GM21526 (cell line): ENCODE measurements at regions not wholly inside any gene's neighbourhood (a gene's known extent, or its start where the extent isn't known, plus 50 kb on each side); places are given as distances from the start of the nearest gene placed in this dataset.
"Not testable (repeated sequence)": the region's sequence is repeated elsewhere in the genome, so short reads cannot be mapped to it uniquely, and the experiment has no call there.

Experiments used
- ATAC-seq: cut with Tn5 transposase; IDR thresholded peaks from one replicate; pipeline ENCODE4 v1.9.1; 2021; ENCODE audit warnings: moderate library complexity; ENCODE audit not compliant: unreplicated experiment, low FRiP score

DNA sequence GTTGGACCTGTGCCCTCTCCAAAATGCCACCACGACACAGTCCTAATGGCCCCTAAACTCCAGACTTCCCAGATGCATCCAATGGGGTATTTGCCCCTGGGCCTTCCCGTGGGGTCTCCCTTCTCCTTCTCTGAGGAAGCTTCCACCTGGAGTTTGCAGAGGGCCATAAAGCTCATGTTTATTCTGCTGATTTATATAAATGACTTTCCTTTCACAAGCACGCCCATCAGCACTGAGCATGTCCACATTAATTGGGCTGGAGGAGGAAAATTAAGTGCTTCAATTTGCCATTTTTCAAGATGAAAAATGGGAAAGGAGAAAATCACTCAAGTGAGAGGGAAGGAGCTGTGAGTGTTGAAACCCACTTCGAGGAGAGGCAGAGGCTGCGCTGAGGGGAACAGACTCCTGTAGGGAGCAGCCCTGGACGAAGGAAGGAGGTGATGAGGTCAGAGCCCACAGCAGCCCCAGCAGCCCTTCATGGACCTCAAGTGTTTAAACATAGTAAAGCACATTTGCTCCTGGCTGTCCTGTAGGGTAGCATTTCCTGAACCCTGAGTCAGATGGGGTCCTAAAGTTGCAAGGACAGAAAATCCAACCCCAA, 434.9 kb upstream of the SULF2 start:
- ATAC-seq: no peak

GRCh38 chr20:48219306-48219705, 434.0 kb upstream of the SULF2 start:
- no peak for ATAC-seq

- ATAC-seq: no peak
Measured at GRCh38 chr20:48217190-48217589, 431.9 kb upstream of the SULF2 start.

GRCh38 chr20:48215536-48215935, 430.3 kb upstream of the SULF2 start:
- no peak for ATAC-seq

GRCh38 chr20:48214601-48215000, 429.3 kb upstream of the SULF2 start:
- ATAC-seq: no peak

DNA sequence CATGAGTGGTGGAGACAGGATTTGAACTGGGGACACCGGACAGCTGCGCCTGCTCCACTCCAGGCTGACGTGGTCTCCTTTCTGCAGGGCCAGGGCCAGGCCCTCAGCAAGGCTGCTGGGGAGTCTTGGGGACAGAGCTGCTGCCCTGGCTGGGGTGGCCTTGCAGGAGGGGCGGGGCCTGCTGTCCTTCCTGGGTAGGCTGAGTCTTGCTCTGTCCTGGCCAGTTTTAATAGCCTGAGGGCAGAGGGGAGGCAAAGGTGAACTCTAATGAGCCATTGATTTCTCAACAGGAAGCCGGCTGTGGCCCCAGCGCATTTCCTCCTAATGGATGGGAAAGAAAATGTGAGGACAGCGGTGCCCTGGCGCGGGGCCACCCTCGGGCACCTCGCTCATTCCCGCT, 428.4 kb upstream of the SULF2 start:
- ATAC-seq: not testable (repeated sequence)

DNA sequence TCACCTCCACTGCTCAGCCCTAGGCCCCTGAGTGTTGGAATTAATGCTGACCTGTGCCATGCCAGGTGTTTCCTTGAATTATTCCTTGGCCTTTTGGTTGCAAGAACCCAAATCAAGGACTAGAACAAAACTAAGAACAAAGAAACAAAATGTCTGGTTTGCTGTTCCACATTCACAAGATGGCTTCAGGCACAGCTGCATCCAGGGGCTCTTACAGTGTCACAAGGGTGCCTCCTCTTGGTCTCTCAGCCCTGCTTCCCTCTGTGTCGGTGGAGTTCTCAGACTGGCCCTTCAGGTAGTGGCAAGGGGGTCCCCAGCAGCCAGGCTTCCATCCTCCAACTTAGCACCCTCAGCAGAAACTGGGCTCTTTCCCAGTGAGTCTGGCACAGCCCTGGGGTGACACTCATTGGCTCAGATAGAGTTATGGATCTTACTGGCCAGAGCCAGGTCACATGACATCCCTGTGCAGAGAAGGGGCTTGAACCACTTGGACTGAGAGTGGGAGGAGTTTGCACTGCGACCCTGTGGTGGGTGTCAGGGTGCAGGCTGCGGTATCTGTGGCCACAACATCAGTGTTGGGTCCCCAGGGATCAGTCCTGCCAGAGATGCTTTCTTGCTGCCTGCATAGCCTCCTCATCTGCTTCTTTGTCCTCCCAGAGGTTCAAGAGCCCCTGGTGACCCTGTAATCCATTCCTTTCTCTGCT, 427.7 kb upstream of the SULF2 start:
- no peak for ATAC-seq

- no peak for ATAC-seq
Measured at GRCh38 chr20:48211847-48212246, 426.6 kb upstream of the SULF2 start.

GRCh38 chr20:48211238-48211637, 426.0 kb upstream of the SULF2 start:
- no peak for ATAC-seq

DNA sequence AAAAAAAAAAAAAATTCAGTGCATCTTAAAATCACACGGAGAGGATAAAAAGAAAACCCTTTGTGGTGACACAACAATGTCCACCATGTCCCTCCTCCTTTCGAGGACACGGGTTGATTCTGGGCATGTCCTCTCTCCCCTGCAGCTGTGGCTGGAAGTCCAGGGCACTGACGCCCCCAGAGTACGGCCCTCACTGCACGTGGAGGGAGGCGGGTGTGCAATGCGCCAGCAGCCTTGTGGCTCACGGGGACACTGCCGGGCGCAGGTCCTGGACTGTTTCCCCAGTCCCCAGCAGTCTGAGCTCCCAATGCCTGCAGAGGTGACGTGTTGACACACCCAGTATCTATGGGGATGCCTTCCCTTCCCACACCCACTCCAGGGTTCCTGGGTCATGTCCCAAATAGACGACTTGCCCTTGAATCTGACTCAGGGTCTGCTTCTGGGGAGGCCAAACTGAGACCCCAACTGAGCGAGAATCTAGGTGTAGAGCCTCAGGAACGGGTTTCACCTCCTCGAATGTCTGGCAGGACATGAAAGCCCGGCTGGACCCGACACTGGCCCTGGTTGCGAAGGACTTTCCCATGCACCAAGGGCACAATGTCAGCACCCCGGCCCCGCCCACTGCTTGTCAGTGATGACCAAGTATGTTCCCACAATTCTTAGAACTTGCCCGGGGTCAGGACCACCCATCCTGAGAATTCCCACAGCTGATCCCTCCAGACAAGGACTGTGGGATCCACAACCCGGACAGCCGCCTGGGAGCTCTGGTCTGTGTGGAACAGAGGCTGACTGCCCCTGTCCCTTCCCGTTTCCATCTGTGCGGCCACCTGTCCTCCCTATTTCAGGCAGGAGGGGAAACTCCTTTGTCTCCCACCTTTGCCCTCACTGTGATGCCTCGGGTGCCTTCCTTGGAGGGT, 425.1 kb upstream of the SULF2 start:
- ATAC-seq: no peak

DNA sequence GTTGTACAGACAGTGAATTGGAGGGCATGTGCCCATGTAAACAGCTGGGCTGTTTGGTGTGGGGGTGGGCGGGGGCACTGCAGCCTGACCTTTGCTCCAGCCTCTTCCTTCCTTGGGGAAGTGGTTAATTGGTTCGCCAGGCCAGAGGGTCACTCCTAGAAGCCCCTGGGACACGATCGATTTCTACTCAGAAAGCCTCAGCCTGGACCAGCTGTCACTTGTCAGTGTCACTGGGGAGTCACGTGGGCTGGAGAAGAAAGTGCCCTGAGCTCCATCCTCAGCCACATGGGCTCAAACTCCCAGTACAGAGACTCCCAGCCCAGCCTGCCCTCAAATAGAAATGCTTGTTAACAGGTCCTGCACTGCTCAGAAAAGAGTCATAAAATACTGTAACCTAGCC, 423.8 kb upstream of the SULF2 start:
- ATAC-seq: no peak

DNA sequence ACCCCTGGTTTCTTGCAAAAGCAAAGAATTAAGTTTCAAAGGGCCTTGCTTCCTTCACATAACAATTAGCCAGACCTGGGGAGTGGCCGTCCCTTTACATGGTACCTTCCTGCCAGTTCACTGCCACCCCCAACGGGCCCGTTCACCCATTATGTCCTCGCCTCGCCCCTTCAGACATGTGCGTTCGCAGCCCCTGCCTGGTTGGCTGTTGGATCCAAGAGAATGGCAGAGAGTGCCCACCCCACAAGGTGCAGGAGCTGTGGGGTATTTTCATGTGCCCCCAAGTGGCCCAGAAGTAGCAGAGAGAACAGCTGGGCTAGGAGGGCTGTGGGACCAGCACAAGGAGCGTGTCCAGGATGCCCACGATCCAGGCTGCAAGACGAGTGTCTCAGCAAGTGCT, 422.9 kb upstream of the SULF2 start:
- ATAC-seq: no peak

DNA sequence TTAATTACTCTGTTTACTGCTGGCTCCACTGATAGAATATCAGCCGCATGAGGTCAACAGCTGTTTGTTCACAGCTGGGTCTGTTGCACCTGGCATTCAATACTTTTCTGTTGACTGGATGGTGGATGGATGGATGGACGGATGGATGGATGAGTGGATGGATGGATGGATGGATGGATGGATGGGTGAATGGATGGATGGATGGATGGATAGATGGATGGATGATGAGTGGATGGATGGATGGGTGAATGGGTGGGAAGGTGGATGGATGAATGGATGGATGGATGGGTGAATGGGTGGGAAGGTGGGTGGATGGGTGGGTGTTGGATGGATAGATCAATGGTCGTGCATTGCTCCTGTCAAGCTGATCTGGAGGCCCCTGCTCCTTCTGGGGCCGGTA, 422.2 kb upstream of the SULF2 start:
- ATAC-seq: no peak

DNA sequence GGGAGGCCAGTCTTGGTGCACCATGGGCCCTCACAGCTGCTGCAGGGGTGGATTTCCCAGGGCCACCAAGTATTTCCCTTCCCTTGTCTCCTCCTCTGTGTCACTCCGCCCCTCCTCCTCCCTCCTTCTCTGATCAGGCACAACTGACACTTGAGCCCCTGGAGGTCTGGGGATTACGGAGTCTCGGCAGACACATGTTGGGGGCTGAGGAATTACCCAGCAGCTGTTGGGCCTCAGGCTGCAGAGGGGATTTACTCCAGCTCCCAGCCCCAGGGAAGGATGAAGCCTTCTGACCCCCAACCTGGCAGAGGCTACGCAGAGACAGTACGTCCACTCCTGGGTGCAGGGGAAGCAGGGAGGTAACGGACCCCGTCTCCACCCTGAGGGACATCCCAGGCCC, 420.5 kb upstream of the SULF2 start:
- ATAC-seq: no peak

- ATAC-seq: no peak
Measured at GRCh38 chr20:48205281-48205782, 420.1 kb upstream of the SULF2 start.

- no peak for ATAC-seq
Measured at GRCh38 chr20:48204499-48204898, 419.2 kb upstream of the SULF2 start.

GRCh38 chr20:48203252-48203651, 418.0 kb upstream of the SULF2 start:
- ATAC-seq: no peak

DNA sequence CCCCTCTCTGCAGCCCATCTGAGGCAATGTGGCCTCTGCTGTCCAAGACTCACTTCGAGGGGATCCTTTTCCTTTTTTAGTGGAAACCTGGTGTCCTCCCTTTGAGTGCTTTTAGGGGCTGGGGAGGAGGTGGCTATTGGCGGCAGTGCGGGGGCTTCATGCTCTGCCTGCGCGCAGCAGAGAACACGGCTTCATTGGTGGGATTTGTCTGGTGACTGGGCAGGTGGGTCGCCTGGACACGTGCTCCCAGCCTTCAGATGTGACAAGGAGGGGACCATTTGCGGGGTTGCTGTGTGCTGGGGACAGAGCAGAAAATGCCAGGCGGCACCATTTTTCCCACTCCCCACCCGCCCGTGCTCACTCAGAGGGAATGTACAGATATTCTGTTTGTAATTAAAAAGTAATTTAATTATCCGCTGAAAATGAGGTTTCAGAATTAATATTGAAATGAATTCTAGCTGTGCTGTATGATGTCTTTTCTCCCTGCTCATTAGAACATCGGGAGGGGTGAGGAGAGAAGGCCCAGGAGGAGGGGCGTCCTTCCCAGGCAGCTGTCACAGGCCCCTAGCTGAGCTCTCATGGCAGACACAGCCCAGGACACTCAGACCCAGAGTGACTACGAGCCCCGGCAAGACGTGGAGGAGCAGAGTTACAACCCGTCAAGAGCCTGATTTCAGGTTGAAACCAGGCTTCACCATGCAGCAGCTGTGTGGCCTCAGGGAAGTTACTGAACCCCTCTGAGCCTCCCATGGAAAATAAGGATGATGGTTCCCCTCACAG, 417.2 kb upstream of the SULF2 start:
- no peak for ATAC-seq

- no peak for ATAC-seq
Measured at GRCh38 chr20:48201885-48202284, 416.6 kb upstream of the SULF2 start.

DNA sequence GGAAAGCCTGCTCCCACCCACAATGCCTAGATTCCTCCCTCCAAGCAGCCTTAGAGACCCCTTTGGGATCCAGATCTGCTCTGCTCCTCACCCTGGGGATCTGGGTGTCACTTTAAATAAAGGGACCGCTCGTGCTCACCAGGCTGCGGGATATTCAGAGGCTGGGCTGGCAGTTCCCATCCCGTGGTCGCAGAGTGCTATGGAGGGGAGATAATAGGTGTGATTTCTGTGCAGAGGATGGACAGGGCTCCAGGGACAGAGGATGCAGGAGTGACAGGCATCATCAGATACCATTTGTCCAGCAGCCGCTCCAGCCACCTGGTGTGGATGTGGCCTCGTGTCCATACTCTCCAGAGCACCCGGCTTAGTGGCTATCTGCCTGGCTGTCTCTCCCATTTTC, 415.9 kb upstream of the SULF2 start:
- ATAC-seq: no peak
